HG02970 (cell line): ENCODE measurements at regions not wholly inside any gene's neighbourhood (a gene's known extent, or its start where the extent isn't known, plus 50 kb on each side); places are given as distances from the start of the nearest gene placed in this dataset.
"Not testable (repeated sequence)": the region's sequence is repeated elsewhere in the genome, so short reads cannot be mapped to it uniquely, and the experiment has no call there.

Source experiments
- ATAC-seq: cut with Tn5 transposase; IDR thresholded peaks from one replicate; pipeline ENCODE4 v1.9.1; 2021; ENCODE audit warnings: mild to moderate bottlenecking, moderate library complexity, moderate number of reproducible peaks; ENCODE audit not compliant: unreplicated experiment, low FRiP score

DNA sequence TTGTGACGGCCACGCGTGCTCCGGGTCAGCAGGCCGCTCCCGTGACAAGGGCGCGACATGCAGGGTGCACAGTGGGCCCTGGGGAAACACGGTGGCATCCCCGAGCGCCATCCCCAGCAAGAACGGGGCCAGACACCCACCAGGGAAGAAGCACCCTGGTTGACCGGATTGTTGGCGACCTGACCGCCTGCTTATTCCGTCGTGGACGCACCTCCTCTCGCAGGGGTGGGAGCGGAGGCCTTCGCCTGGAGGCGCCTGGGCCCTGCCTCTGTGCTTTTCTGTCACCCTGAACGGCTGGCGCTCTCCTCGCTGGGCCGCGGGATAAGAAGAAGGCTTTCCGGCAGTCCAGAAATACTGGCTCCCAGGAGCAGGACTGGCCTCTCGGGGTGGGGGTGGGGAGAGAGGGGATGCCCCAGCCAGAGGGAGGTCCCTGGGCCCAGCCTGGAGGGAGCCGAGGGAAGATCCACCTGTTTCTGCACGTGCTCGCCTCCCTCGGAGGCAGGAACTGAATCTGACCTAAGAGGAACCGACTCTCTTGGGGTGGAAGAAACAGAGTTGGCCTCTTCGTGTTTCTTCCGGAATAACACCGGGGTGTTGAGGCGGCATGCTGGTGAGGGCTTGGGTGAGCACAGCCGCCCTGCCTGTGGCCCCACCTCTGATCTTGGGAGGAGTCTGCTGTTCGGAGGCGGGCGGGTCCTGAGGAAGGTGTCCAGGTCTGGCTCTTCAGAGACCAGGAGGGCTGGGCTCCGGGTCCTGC, 4394.2 kb upstream of the TPTE start:
- ATAC-seq = not testable (repeated sequence)

DNA sequence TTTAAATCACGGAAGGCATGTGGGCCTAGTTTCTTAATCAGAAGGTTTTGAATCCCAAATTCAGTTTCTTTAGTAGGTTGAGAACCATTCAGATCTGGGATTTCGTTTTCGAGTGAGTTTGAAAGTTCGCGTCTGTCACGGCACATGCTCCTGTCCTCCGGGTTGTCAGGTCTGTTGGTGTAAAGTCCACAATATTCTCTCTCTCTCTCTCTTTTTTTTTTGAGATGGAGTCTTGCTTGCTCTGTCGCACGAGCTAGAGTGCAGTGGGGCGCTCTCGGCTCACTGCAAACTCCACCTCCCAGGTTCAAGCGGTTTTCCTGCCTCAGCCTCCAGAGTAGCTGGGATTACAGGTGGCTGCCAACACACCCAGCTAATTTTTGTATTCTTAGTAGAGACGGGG, 4390.6 kb upstream of the TPTE start:
- ATAC-seq = not testable (repeated sequence)

DNA sequence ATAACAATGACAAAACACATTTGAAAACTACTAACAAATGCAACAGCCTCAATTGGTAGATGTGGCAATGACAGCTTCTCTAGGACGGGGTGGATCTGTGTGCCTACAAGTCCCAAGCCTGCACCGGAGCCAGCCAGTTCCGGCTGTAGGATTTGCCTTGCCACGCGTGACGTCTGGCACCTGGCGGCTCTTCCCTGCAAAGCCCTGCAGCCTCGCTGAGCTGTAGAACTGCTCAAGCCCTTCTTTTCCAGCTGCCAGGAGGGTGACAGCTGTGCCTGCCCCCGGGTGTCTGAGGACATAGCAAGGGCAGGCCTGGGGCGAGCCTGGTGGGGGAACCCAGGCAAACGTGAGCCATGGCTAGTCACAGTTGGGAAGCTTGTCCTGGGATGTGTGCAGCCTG, 4388.0 kb upstream of the TPTE start:
- not testable (repeated sequence) for ATAC-seq

DNA sequence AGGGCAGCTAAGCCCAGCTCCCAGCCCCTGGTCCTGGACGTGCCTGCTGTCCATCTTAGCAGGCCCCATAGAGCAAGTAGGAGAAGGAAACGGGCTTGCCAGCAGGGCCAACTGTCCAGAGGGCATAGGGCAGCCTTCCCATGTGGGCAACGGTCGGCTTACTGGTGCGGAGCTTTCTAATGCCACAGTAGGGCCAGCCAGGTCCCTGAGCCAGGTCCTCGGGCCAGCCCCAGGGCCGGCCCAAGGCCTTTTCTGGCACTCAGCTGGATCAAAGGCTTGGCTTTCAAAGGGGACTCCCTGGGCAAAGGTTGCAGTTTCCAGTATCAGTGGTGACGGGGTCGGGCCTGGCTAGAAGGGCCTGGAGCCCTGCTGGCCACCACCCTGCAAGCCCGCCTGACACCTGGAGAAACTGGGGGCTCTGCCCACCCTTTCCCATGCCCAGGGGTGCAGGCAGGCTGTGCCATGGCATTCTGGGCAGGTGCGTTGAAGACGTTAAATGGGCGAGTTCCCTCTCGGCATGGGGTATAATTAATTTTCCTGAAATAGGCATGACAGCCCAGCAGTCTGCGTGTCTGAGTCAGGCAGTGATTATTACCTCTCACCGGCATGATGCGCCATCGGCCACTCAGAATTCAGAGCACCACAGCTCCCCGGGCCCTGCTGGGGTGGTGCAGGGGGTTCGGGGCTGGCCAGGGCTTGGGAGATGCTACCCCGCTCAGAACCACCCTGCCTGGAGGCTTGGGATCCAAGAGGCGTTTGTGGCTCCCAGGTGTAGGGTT, 4387.3 kb upstream of the TPTE start:
- ATAC-seq = not testable (repeated sequence)

DNA sequence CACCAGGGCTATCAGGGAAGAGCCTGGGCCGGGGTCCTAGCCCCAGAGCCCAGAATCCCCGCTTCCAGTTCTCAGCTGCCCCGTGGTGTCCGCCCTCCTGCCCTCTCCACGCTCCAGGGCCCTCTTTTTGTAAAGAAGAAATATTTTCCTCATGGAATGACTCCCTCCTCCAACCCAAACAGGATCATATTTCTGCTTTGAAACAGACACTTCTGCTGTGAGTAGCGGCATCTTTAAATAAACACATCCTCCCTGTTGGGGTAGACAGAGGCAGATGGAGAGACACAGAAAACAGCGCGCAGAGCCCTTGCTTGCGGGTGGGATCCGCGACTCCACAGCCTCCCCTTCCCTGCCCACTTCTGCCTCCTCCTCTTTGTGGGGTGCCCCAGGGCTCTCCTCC, 4384.7 kb upstream of the TPTE start:
- ATAC-seq = not testable (repeated sequence)

DNA sequence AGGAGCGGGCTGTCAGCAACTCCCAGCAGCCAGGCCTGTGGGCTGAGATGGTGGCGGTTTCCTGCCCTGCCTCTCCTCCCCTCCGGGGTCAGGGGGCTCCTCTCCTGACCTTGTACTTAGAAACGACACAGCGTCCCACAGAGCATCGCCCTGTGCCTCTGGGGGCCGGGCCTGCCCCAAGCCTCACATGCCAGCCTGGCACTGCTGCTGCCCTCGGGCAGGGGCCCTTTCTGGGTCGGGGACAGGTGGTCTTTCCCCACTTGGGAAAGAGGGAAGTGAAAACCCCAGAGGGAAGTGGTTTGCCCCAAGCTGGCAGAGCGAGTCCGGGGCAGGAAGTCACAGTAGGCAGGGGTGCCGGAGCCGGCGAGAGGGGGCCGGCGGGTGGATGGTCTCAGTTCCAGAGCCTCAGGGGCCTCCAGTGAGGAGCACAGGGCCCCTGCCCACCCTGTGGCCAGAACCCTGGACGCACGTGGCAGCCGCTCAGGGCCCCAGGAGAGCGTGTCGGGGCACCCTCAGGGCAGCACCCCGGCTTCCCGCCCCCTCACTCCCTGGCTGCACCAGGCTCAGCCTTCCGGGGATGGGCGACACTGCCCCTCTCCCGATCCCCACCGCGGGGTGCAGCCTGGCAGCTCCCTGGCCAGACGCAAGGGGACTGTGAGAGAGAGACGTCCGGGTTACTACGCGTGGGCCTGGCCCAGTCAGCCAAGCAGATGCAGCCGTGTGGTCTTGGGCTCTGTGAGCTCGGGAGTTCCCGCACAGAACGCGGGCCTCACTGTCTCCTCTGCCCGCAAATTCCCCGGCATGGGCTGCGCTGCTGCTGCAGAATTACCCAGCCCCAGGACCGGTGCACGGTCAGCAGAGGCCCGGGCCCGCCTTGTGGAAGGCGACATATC, 4382.9 kb upstream of the TPTE start:
- not testable (repeated sequence) for ATAC-seq

DNA sequence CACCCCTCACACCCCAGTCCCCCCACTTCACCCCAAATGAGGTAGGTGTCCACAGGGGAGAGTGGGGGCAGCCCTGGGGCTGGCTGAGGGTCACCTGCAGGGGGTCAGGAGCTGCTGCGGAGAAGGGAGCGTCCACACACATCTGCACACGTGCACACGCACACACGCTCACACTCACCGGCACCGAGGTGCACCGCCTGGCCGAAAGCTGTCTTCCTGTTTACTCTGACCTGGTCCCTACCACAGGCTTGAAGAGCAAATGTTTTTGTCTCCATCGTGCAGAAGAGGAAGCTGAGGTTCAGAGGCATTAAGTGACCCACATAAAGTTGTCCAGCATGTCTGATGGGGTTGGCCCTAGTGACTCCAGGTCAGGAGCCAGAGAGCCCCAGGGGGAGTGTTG, 4382.1 kb upstream of the TPTE start:
- ATAC-seq = not testable (repeated sequence)

DNA sequence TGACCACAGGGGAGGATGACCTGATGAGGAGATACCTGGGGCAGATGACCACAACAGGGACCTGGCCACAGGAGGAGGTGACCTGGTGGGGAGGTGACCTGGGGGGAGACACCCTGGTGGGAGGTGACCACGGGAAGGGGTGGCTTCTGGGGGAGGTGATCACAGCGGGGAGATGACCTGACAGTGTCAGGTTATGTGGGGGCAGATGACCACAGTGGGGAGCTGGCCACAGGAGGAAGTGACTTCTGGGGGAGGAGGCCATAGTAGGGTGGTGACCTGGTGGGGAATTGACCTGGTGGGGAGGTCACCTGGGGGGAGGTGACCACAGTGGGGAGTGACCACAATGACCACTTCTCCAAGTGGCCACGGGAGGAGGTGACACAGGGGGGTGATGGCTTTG, 4381.5 kb upstream of the TPTE start:
- ATAC-seq = not testable (repeated sequence)

DNA sequence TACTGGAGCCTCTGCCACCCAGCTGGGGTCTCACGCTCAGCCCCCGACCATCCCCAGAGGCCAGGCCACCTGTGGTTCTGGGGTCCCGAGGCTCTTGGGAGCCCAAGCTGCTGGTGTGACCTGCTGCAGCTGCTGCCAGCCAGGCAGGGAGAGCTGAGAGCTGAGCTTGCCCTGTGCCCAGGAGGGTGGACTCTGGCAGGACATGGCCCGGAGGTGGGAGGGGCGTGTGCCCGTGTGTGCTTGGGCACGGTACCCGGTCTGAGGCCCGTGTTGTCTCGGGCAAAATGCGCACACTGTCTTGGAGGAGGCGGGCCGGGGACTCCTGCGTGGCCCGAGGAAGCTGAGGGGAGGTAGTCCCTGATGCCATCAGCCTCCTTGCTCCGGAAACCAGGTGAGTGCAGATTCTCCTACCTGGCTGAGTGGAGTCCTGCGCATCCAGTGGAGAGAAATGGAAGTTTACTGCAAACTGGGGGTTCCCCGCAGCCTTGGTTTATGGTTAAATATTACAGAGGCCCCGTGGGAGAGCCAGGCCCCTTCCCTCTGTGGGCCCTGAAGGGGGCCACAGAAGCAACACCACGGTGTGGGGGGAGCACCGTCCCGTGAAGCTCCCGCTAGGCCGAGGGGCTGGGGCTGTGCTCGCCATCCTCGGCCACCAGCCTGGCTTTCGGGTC, 4380.8 kb upstream of the TPTE start:
- ATAC-seq = not testable (repeated sequence)

DNA sequence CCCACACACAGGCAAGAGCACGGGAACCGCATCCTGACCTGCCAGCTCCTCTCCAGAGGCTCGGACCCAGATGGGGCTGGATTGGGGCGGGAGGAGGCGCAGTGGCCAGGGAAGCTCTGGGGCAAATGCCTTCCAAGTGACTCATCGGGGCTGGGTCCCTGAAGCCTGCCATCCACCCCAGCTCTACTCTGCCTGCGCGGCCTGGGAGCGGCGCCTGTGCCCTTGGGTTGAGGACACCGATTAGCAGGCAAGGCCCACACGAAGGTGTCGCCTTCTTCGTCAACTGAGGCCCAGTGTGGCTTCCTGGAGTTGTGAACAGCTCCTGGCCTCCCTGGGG, 4380.3 kb upstream of the TPTE start:
- ATAC-seq = not testable (repeated sequence)

DNA sequence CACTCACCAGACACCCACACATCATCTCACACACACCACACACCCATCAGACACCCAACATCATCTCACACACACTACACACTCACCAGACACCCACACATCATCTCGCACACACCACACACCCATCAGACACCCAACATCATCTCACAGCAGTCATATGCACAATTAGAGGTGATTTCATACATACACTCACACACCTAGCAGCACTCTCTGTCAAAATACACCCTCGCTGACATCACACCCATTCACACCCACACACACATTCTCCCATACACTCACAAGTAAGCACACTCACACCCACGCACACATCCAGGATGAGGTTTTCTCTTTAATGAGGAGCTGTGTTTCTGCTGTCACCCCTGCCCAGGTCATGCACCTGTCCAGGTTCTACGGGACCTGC, 4368.2 kb upstream of the TPTE start:
- not testable (repeated sequence) for ATAC-seq

DNA sequence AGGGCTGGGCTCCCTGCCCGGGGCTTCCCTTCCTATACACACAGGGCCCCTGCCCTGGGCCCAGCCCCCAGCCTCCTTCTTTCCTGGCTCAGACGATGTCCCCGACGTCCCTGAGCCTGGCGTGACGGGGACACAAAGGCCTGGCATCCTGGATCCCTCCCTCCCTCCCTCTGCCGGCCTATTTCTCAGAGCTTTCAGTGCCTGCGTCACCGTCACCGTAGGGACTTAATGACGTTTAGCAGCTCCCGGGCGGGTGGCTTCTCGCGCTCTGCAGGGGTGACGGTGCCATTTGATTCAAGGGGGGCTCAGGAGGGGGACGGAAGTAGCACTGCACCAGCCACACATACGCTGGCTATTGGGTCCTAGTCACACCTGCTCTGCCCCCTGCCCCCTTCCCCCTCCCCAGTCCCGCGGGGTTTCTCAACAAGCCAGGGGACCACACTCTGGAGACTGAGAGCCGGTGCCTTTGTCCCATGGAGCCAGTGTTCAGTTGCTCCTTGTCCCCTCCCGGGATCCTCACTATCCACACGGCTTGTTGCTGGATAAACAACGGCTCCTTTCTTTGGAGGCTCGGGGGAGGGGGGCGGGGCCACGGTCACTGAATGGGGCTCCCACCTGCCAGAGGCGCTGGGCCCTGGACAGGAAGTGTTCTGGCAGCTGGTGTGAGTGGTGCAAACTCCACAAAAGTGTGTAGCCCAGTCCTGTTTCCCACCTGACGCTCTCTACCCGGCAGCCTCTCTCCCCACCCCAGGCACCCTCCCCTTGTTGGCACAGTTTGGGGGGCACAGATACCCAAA, 4366.7 kb upstream of the TPTE start:
- not testable (repeated sequence) for ATAC-seq

DNA sequence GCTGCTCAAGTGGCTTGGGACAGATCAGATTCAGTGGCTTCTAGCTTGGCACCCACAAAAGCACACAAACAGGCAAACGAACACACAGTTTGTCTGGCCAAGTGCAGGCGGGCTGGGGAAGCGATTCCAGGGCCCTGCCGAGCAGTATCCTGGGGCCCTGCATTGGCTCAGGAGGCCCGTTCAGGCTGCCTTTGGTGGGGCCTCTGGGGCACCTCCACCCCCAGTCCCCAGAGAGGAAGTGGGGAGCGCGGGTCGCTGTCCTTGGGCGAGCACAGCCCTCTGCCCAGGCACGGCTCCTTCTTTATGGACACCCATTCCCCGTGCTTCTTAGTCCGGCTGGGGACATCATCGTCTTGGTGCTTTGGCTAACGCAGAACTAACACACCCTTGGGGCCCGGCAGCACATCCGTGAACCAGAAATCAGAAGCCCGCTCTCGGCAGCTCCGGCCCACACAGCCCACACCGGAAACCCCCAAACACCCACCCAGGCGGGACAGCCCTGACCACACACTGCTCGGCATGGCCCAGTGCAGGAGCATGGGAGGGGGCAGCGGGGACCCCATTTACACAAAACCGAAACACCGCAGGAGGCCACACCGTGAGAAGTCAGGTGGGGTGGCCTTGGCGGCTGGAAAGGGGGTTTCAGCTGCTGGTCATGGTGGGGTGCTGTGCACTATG, 4364.5 kb upstream of the TPTE start:
- ATAC-seq = not testable (repeated sequence)

DNA sequence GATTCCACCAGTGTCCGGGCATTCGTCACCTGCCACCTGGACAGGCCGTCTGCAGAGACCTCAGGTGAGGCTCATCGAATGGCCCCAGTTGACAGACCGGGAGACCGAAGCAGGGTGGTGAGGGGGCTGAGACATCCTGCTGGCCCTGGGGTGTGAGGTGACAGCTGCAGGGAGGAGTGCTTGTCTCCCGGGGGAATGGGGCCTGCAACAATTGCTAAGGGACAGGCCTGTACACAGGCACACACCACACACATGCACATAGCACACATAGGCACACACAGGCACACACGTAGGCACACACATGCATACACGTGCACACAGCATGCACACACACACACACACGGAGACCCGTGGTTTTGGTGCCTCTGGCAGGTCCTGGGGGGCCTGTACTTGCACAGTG, 4363.9 kb upstream of the TPTE start:
- not testable (repeated sequence) for ATAC-seq

DNA sequence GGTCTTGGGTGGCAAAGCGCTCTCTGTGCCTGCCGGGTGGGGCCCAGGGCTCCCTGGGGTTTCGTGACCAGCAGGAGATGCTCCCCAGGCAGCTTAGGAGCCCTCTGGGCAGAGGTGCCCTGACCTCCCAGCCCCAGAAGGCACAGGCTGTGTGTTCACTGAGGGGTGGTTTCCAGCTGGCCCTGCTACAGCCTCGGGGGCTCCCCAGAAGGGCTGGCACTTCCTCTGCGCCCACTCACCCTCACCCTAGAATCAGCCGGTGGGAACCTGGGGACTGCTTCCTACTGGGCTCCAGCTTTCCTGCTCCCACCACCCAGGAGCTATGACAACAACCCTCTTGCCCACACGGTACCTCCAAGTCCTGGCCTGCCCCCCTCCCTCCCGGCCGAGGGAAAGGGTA, 4363.2 kb upstream of the TPTE start:
- not testable (repeated sequence) for ATAC-seq
